HTR-8/SVneo (cell line): ENCODE measurements at regions not wholly inside any gene's neighbourhood (a gene's known extent, or its start where the extent isn't known, plus 50 kb on each side); places are given as distances from the start of the nearest gene placed in this dataset.

ENCODE experiments used
- DNase-seq: peaks from one replicate; pipeline ENCODE4 v3.0.0; 2011; ENCODE audit warnings: low spot score, mixed read lengths; ENCODE audit not compliant: insufficient read length
- FAIRE-seq: peaks from 2 replicates; lab custom pipeline; 2011; peaks lifted over from hg19 to GRCh38; lab: Jason Lieb, UNC

DNA sequence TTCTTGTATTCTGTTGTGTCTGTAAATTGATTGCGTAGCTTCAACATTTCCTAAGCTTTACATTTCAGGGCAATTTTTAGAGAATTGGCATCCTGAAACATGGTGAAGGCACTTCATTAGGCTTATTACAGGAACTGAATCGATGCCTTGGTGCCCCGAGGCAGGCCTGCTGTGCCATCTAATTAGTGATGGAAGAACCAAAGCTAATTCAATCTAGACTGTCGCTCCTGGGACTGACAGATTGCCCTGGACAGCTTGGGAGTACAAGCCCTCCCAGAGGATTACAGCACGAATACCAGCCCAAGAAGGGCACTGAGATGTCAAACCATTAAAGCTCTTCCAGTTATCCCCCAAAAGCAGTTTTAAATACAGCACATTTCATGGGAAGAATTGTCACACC, 243.2 kb upstream of the ZC3H12C start:
- DNase-seq, result no peak
- no peak for FAIRE-seq

DNA sequence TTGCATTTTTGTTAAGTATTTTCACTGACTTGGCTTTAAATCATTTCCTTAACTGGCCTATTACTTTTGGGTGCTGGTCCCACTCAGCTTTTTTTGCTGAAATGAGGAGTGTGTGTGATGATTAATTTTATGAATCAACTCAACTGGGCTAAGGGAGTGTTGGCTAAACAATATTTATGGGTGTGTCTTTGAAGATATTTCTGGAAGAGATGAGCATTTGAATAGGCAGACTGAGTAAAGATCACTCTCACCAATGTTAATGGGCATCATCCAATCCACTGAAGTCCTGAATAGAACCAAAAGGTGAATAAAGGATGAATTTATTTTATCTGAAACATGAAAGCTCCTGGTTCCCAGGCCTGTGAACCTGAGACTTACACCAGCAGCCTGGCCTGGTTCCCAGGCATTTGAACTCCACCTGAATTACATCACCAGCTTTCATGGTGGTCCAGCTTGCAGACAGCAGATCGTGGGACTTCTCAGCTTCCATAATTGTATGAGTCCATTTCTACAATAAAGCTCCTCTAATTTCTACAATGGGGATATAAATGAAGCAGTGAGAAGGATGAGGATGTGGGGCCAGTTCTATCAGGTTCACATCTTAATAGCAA, 241.3 kb upstream of the ZC3H12C start:
- DNase-seq (no peak), FAIRE-seq (peak; percentile 4)

DNA sequence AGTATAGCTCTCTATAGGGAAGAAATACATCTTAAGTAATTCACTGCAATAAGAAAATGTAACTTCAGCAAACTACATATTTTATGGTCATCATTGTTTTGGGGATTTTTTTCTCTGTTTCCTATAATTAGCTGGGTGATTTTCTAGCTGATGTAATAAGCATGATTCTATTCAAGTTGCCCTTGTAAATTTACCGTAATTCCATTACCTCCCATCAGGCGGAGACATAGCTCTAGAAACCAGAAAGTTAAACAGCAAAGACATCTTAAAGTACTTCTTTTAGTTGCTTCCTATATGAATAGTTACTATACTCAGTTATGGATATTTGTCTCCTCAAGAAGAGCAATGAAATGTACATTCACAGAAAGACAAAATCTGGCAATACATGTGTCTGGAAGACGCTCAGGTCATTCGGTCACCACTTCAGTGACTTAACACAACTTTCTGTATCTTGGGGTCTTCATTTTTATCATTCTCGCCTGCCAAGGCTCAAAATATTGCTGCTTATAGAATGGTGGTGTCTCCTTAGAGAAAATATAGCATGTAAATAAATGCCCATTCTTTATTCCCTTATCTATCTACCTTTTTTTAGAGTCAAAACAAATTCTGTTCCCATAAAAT, 239.9 kb upstream of the ZC3H12C start:
- FAIRE-seq, result no peak
- DNase-seq, result peak; percentile 29

DNA sequence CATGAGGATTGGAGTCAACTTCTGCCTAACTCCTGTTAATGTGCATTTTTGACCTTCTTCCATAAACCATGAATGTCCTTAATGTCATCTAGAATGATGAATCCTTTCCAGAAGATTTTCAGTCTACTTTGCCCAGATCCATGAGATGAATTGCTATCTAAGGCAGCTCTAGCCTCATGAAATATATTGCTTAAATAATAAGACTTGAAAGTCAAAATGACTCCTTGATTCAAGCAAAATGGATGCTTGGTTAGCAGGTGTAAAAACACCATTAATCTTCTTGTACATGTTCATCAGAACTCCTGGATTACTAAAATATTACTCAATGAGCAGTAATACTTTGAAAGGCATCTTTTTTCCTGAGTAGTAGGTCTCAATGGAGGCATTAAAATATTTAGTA, 238.5 kb upstream of the ZC3H12C start:
- no peak for FAIRE-seq
- DNase-seq, result no peak

DNA sequence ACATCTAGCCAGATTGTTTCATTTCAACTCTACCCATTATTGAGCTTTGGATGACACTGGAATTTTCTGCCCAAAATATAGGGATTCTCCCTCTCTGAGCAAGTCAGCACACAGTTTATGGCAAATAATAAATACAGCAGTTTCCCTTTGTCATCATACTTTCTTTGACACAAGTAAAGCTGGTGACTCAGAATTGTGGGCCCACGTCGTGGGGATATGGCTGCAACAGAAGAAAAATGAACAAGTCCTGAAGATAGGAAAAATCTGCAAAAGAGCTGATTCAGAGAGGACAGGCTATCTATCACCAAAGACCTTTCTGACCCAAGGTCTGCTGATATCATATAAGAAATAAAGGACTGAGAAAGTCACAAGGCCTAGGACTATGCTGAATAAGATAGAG, 236.3 kb upstream of the ZC3H12C start:
- no peak for FAIRE-seq
- DNase-seq, result no peak

DNA sequence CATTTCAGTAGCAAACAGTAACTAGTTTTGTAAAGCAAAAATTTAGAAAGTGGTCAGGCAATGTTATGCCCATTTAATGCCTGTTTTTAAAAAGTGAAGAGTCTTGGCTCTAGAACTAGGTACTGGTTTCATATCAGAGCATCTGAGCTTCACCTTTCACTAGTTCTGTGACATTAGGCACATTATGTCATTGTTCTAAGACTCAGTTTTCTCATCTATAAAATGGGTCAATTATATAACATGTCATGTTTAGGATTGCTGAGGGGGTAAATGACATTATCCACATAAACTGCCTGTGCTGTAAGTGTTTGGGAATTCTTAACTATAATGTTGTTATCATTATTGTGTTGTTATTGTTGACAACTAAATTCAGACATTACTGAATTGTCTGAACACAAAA, 235.6 kb upstream of the ZC3H12C start:
- DNase-seq, result no peak
- no peak for FAIRE-seq

DNA sequence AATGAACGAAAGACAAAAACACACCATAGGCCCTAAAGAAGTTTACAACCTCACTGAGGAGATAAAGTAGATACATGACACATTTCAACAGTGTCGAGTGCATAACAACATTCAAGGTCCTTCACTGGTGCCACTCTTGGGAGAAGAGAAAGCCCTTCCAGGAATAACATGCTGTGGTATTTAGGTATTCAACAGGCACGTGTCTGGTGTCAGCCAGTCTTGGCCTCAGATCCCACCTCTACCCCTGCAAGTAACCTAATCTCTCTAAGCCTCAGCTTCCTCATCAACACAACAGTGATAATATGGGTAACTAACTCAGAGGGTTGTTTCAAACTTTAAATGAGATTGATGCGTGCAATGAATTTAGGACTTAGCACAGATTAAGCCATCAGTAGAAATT, 235.0 kb upstream of the ZC3H12C start:
- DNase-seq (no peak), FAIRE-seq (peak; percentile 85)

DNA sequence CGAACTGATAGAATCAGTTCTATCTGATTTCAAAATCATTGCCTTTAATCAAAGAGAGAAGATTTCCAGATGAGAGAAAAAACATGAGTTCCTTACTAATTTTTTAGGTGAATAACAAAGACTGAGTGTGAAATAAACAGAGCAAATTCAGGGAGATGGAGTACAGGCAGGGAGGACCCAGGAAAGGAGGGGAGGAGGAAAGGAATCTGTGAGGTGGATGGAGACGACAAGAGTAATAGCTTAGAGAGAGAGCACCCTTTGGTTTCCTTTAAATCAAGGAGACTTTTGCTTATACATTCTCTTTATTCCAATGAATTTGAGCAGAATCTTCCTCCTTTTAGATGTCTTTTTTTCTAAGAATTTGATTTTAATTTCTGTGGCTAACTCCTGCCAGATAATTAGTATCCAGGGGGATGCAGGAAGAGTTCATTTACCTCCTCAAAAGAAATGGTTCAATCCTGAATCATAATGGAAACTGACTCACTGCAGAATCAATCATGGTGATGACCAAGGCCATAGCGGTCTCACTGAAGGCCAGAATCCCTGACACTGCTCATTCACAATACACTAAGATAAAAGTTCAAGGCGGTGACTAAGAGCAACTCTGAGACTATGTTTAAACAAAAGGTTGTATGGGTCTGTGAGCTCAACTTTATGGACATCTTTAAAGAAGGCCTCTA, 234.0 kb upstream of the ZC3H12C start:
- DNase-seq, result peak; percentile 19
- FAIRE-seq, result peak; percentile 4

DNA sequence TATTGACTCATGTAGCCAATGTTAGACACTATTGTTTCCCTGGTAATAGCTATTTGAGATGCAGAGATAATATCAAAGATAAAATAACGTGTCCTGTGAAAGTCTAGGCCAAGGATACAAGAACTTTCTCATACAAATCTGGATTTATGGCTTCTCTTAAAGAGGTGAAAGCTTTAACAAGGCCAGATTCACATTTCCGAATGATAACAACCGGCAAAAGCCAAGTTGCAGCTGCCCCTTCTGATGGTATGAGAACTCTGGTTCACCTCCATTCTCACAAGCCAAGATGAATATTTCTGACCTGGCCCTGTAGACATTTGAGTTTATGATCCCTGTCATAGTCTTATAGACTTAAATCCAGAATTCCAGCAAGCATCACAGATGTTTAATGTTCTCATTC, 230.4 kb upstream of the ZC3H12C start:
- no peak for FAIRE-seq

DNA sequence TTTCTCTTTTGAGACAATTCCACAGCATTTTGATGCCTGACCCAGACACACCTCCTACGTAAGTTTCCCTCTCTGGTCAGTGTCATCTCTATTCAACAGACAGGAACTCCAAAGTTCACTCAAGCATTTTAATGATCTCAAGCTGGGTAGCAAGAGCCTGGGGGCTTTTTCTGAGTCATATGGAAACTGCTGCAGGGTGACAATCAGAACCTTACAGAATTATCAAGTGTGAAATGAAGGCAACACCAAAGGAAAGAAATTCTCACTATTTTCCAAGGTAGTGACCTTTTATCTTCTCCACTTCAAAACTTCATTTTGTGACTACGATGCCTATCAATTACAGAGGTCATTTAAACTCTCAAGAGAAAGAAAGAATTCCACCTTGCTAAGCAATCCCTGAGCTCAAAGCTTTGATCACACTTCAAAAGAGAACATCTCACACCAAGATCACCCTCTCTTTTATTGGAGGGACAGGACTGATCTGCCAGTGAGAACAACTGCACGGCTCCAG, 229.0 kb upstream of the ZC3H12C start:
- DNase-seq (no peak), FAIRE-seq (no peak)

More for the DNA sequence above, 230.4 kb upstream of the ZC3H12C start:
- no peak for DNase-seq

DNA sequence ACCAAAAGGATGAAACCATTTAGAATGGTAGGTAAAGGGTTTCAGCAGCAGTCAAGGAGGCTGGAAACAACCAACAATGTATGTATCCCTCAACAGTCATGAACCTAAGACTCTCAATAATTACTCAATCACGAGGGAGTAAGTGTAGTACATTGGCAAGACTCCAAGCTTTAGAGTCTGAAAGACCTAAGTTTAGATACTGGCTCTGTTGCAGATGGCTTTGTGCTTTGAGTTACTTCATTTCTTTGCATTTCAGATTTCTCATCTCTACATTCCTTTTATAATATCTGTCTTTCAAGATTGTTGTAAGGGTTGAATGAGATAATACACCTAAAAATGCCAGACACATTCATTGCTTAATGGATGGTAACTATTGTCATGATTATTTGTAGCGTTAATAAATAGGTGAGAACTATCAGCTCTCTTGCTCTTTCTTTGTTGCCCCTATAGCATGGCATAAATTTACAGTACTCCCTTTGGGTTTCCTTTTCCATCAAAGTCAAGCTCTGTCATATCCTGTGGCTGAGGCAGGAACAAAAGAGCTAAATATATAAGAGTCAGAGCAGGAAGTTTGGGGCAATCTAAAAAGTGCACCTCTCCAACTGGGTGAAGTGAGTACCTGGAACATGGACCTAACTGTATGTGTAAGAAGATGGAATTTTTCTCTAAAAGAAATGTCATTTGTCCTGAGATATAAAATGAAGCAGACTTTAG, 228.2 kb upstream of the ZC3H12C start:
- FAIRE-seq, result no peak
- no peak for DNase-seq

DNA sequence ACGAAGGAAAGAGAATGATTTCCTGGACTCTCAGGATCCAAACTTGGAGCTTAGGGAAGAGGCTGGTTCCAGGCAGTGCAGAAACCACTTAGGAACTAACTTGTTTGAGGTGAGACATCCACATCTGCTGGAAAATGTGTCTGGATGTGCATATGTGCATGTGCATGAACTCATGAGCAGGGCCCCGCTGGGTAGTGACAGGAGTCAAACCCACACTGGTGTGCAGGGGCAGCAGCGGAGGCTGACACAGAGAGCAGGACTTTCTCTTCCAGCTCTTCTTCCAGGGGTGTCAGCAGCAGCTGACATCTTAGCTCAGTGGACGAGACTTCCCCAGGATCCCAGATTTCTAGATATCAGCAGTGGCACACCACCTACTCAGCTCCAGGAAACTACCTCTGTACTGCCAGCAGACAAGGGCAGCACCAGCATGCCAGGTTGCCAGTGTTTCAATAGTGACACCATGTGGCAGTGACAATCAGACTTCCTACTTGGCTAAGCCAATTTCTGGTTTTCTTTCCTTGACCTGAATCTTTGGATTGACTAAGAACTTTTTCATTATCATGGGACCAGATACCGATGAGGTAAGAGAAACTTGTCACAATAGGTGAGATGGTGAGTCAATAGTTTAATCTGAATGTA, 227.5 kb upstream of the ZC3H12C start:
- DNase-seq, result peak; percentile 18
- peak; percentile 74 for FAIRE-seq

DNA sequence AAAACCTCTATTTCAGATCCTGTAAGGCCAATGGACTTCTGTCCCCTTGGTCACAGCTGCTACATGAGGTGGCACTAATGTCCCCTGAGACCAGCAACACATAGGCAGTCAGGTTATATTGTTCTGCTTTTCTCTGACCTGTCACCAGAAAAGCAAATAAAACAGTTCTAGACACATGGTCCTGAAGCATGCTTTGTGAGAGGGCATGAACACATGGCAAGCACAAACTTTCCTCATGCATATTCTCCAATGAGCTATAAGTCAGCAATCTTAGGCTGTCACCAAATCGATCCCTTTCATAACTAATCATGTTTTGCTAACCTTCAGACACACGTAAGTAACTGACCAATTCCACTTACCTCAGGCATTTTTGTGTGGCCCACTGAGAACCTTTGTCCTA, 225.4 kb upstream of the ZC3H12C start:
- FAIRE-seq (peak; percentile 28), DNase-seq (no peak)

DNA sequence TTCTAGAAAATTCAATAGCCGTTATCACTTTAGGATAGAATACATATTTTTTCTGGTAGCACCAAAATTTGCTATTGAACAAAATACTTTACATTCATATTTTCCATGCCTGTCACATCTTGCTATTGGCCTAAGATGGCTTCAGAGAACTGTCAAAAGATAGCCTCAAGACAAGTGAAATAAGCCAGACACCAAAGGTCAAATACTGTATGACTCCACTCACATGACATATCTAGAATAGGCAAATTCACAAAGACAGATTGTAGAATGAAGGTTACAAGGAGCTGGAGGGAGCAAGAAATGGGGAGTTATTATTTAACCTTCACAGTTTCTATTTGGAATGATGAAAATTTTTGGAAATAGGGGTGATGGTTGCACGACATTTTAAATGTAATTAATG, 223.7 kb upstream of the ZC3H12C start:
- FAIRE-seq (no peak), DNase-seq (no peak)

DNA sequence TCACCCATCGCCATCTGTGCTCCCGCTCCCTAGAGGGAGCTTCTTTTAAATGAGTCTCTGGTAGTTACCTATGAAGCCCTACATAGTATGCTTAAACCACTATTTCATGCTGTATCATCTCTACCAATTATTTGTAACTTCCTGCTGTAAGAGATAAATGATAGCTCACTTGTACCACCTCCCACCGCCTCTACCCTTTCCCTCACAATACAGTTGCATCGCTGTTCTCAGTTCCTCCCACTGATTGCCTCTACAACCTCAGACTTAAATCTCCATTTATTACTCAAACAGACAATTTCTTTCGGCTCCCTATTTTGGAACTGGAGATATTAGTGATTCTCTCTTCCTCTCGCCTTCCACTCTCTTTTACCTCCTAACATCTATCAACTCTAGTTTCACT, 222.9 kb upstream of the ZC3H12C start:
- DNase-seq (no peak), FAIRE-seq (no peak)

DNA sequence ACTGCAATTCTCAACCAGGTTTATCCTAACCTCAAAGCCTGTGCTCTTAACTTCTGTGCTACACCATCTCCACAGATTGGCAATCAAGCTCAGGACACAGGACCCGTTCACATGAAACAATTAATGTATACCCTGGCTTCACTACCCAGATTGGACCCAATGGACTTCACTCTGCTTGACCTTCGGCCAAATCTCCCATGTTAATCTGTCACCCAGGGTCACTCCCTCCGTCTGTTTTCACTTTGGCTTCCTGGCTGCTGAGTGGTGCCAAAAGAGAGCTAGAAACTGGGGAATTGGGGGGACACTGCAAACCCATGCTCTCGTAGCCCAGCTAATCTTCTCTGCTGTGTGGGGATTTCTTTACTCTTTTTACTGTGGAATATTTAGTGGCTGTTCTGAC, 216.1 kb upstream of the ZC3H12C start:
- DNase-seq, result no peak
- no peak for FAIRE-seq

DNA sequence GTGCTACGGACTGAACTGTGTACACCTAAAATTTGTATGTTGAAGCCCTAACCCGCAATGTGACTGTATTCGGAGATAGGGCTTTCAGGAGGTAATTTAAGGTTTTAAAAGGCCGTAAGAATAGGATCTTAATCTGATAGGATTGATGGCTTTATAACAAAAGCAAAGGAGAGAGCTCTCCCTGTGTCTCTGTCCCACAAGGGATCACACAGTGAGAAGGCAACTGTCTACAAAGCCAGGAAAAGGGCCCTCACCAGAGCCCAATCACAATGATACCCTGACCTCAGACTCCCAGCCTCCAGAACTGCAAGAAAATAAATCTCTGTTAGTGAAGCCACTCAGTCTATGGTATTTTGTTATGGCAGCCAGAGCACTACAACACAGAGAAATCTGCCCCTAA, 208.7 kb upstream of the ZC3H12C start:
- no peak for FAIRE-seq

DNA sequence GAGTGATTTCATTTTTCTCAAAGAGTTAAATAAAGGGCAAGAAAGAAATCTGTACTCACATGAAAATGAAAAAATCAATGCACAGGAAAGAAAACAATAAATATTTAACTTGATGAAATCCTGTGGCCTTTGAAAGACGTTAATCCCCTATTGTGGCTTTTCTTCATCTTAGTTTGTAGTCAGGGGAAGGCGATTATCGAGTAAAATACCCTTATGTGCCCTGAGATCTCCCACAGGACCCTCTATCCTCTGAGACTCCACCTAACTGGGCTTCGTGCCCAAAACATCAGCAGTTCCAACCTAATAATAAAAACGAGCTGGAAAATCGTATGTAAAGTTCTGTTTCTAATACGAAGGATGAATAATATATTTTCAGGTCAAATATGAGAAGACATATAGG, 208.2 kb upstream of the ZC3H12C start:
- no peak for DNase-seq
- no peak for FAIRE-seq

More for the DNA sequence above, 208.7 kb upstream of the ZC3H12C start:
- DNase-seq, result no peak

DNA sequence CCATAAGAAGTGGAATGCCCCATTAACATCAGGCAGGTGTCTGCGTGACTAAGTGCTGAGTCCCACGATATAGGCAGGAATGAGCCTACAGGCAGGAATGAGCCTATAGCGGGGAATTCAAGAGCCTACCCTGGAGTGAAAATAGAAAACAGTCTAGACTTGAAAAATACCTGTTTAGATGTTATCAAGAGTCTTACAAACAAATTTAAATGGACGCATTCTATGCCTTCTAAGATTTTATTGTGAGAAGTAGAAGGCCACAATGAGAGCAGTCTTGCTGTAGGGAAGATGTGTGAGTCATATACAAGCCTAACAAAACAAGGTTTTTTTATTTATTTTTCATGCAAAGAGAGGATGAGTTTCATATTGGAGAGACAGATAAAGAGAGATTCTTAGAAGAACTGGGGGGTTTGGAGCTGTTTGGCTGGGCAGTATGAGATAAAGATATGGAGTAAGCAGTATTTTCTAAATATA, 200.8 kb upstream of the ZC3H12C start:
- DNase-seq, result no peak
- FAIRE-seq, result no peak

DNA sequence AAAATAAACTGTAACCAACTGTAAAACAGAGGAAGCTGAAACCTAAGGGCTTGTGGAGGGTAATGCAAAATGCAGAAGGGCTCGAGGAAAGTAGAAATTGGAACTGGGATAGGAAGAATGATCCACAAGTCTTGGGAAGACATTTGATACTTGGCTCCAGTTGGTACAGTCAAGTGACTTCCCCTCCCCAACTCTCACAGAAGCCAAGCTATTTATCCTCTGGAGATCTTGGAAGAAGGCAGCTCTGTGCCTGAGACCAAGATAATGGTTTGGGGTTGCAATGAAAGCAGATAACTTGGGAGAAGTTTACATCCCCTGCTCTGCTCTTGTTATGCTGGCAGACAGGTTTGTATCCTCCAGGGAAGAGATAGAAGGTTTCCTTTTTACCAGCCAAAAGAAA, 198.9 kb upstream of the ZC3H12C start:
- DNase-seq (no peak), FAIRE-seq (no peak)
